HG03103 (cell line): ENCODE measurements at regions not wholly inside any gene's neighbourhood (a gene's known extent, or its start where the extent isn't known, plus 50 kb on each side); places are given as distances from the start of the nearest gene placed in this dataset.

Experiments
- ATAC-seq: cut with Tn5 transposase; IDR thresholded peaks from one replicate; pipeline ENCODE4 v1.9.1; 2021; ENCODE audit warnings: low read depth; ENCODE audit not compliant: unreplicated experiment

- no peak for ATAC-seq
These were observed 851.6 kb upstream of the SALL3 start for GRCh38 chr18:78128004-78128403.

GRCh38 chr18:78129260-78129659 is 850.4 kb upstream of the SALL3 start:
- no peak for ATAC-seq

GRCh38 chr18:78130232-78131195 is 849.1 kb upstream of the SALL3 start:
- ATAC-seq, result no peak

GRCh38 chr18:78133729-78134128 is 845.9 kb upstream of the SALL3 start:
- no peak for ATAC-seq

GRCh38 chr18:78136986-78137385 is 842.6 kb upstream of the SALL3 start:
- no peak for ATAC-seq

GRCh38 chr18:78138983-78139496 is 840.6 kb upstream of the SALL3 start:
- no peak for ATAC-seq

- ATAC-seq, result no peak
These were observed 839.3 kb upstream of the SALL3 start for GRCh38 chr18:78140294-78140693.

- ATAC-seq, result no peak
These were observed 834.9 kb upstream of the SALL3 start for GRCh38 chr18:78144669-78145068.

GRCh38 chr18:78145096-78145495 is 834.5 kb upstream of the SALL3 start:
- ATAC-seq, result no peak

GRCh38 chr18:78146136-78147085 is 833.2 kb upstream of the SALL3 start:
- ATAC-seq, result no peak

- no peak for ATAC-seq
These were observed 829.0 kb upstream of the SALL3 start for GRCh38 chr18:78150590-78150989.

- no peak for ATAC-seq
These were observed 828.4 kb upstream of the SALL3 start for GRCh38 chr18:78151234-78151633.

- ATAC-seq, result no peak
These were observed 827.5 kb upstream of the SALL3 start for GRCh38 chr18:78151948-78152725.

GRCh38 chr18:78153362-78153761 is 826.3 kb upstream of the SALL3 start:
- no peak for ATAC-seq

- ATAC-seq, result no peak
These were observed 825.2 kb upstream of the SALL3 start for GRCh38 chr18:78154444-78154843.

GRCh38 chr18:78154853-78155252 is 824.8 kb upstream of the SALL3 start:
- no peak for ATAC-seq

GRCh38 chr18:78156466-78156865 is 823.2 kb upstream of the SALL3 start:
- ATAC-seq, result no peak

GRCh38 chr18:78158943-78159342 is 820.7 kb upstream of the SALL3 start:
- no peak for ATAC-seq

- ATAC-seq, result no peak
These were observed 820.2 kb upstream of the SALL3 start for GRCh38 chr18:78159397-78159796.

- no peak for ATAC-seq
These were observed 818.5 kb upstream of the SALL3 start for GRCh38 chr18:78160961-78161656.
